ENCODE measurements at regions not wholly inside any gene's neighbourhood (a gene's known extent, or its start where the extent isn't known, plus 50 kb on each side); places are given as distances from the start of the nearest gene placed in this dataset.

DNA sequence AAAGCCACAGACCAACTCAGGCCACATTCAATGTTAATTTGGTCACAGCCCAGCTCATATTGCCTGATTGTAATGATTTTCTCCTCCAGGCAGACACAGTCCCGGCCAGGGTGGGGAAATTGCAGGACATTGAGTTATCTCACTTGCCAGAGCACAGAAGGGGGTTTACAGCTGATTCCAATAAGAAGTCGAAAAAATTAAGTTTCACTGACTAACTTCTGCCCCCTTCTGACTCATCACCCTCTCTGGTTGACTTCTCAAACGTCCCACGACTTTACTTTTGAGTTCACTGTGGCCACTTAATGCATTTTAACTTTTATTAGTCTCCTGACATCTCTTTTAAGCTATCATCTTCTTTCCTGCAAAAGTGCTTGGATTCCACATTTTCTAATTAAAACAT is 321.4 kb upstream of the WWC1 start:
- Histone ChIP-seq H3K4me3 (ENCODE audit: insufficient read depth, low read depth, low read length) (no peak overlapping the region), H3K36me3 (replicated peaks; ENCODE audit: control insufficient read depth, insufficient read depth, low read length) (no peaks in the 10 kb centered on the region), H3K27me3 (ENCODE audit: control insufficient read depth, insufficient read depth, low read length) (no peaks in the 10 kb centered on the region)
- no peak for DNase-seq

GRCh38 chr5:167971706-167972105 is 319.7 kb upstream of the WWC1 start:
- DNase-seq = no peak
- Histone ChIP-seq H3K27me3 (ENCODE audit: control insufficient read depth, insufficient read depth, low read length) (no peaks in the 10 kb centered on the region), H3K4me3 (ENCODE audit: insufficient read depth, low read depth, low read length) (no peak overlapping the region), H3K36me3 (replicated peaks; ENCODE audit: control insufficient read depth, insufficient read depth, low read length) (no peaks in the 10 kb centered on the region)

- no peaks in the 10 kb centered on the region for H3K27me3 ChIP-seq (ENCODE audit: control insufficient read depth, insufficient read depth, low read length)
- H3K4me3 ChIP-seq (ENCODE audit: insufficient read depth, low read depth, low read length) = no peak overlapping the region
- no peak for DNase-seq
Measured at GRCh38 chr5:167973126-167973525, 318.3 kb upstream of the WWC1 start.

GRCh38 chr5:167984951-167985350 is 306.5 kb upstream of the WWC1 start:
- no peaks in the 10 kb centered on the region for H3K36me3 ChIP-seq (replicated peaks; ENCODE audit: control insufficient read depth, insufficient read depth, low read length)
- H3K4me3 ChIP-seq (ENCODE audit: insufficient read depth, low read depth, low read length) = no peak overlapping the region
- H3K27me3 ChIP-seq (ENCODE audit: control insufficient read depth, insufficient read depth, low read length) = no peaks in the 10 kb centered on the region
- no peak for DNase-seq

More at GRCh38 chr5:167973126-167973525, 318.3 kb upstream of the WWC1 start:
- no peaks in the 10 kb centered on the region for H3K36me3 ChIP-seq (replicated peaks; ENCODE audit: control insufficient read depth, insufficient read depth, low read length)

DNA sequence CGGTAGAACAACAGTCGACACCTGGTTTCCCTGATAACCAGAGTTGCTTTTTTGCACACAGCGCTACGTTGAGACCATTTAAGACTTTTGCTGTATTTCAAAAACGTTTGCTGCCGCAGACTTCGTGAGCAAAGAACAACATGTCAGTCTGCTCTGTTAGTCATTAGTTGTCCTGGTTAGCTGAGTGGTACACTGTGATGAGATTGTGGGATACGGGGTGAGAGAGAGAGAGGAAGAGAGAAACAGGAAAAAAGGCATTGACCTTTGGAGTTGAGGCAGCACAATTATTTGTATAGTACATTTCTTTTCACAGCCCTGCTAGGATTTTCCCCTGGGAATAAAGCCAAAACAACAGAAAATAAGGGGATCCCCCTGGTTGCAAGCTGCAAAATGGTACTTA is 306.1 kb upstream of the WWC1 start:
- no peak for DNase-seq
- no peaks in the 10 kb centered on the region for H3K36me3 ChIP-seq (replicated peaks; ENCODE audit: control insufficient read depth, insufficient read depth, low read length)
- no peak overlapping the region for H3K4me3 ChIP-seq (ENCODE audit: insufficient read depth, low read depth, low read length)
- no peaks in the 10 kb centered on the region for H3K27me3 ChIP-seq (ENCODE audit: control insufficient read depth, insufficient read depth, low read length)

DNA sequence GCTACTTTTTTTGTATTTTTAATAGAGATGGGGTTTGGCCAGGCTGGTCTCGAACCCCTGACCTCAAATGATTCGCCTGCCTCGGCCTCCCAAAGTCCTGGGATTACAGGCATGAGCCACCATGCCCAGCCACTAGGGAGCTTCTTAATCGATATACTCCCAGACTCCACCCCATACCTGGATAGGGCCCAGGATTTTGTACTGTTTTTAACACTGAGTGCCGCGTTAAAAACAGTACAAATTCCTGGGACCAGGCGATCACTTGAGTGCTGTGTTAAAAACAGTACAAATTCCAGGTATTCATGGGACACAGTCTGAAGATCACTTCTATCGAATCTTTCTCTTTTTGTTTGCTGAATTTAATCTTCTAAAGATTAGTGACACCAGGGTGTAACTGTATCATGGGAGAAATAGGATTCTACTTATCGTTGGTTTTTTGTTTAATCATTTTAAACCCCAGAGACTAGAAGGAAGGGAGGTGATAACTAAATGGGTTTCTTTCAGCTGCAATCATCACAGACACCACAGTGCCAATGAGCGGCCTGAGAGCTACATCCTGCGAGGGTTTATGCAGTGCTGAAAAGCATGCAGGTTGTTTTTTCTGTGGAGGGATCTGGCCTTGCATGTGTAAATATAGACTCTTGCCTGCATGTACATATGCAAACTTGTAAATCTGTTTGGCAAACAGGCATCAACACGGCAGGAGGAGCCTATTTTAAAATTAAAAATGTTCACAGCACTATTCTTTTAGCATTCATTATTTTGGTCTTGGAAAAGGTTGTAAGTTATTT is 303.8 kb upstream of the WWC1 start:
- DNase-seq = peak; percentile 11
- no peak overlapping the region for H3K4me3 ChIP-seq (ENCODE audit: insufficient read depth, low read depth, low read length)
- H3K27me3 ChIP-seq (ENCODE audit: control insufficient read depth, insufficient read depth, low read length) = no peaks in the 10 kb centered on the region

DNA sequence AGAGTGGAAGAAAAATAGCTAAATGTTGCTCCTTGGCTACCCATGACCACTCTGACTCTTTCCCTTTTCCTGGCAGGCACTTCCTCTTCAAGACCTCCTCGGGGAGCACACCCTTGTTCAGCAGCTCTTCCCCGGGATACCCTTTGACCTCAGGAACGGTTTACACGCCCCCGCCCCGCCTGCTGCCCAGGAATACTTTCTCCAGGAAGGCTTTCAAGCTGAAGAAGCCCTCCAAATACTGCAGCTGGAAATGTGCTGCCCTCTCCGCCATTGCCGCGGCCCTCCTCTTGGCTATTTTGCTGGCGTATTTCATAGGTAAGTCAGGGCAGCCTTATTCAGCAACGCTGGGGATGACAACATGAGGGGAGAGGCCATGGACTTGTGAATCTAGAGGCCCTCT is 298.6 kb upstream of the WWC1 start:
- H3K4me3 ChIP-seq (ENCODE audit: insufficient read depth, low read depth, low read length) = no peak overlapping the region

More for the DNA sequence above, 303.8 kb upstream of the WWC1 start:
- H3K36me3 ChIP-seq (replicated peaks; ENCODE audit: control insufficient read depth, insufficient read depth, low read length) = no peaks in the 10 kb centered on the region

GRCh38 chr5:167993771-167994170 is 297.7 kb upstream of the WWC1 start:
- no peak overlapping the region for H3K4me3 ChIP-seq (ENCODE audit: insufficient read depth, low read depth, low read length)
- H3K27me3 ChIP-seq (ENCODE audit: control insufficient read depth, insufficient read depth, low read length) = no peaks in the 10 kb centered on the region
- H3K36me3 ChIP-seq (replicated peaks; ENCODE audit: control insufficient read depth, insufficient read depth, low read length) = no peaks in the 10 kb centered on the region
- DNase-seq = no peak

More for the DNA sequence above, 298.6 kb upstream of the WWC1 start:
- no peaks in the 10 kb centered on the region for H3K36me3 ChIP-seq (replicated peaks; ENCODE audit: control insufficient read depth, insufficient read depth, low read length)
- no peaks in the 10 kb centered on the region for H3K27me3 ChIP-seq (ENCODE audit: control insufficient read depth, insufficient read depth, low read length)
- DNase-seq = no peak

DNA sequence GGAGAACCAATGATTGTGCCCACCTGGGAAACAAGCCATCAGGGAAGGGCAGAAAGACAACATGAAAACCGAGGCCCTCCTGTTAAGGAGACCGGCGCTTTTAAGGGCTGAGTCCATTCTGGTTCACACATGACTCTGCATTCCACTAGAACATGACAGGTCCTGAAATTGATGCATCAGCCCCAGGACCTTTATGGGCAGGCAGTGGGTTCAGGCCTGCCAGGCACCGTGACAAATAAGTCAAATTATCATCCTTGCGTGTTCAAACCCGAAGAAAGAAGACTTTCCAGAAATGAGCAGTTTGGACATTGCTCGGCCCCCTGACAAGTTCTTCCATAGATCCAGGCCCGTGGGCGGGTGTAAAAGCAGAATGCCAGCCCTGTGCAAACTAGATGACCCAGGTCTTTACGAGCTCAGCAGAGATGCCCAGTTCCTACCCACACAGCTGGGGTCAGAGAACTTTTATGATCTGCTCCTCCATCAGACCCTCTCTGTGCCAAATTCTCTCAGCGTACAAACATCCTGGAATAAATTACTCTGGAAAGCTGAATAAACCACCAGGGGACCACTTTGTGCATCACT is 295.5 kb upstream of the WWC1 start:
- H3K4me3 ChIP-seq (ENCODE audit: insufficient read depth, low read depth, low read length) = no peak overlapping the region
- DNase-seq = no peak
- no peaks in the 10 kb centered on the region for H3K36me3 ChIP-seq (replicated peaks; ENCODE audit: control insufficient read depth, insufficient read depth, low read length)
- H3K27me3 ChIP-seq (ENCODE audit: control insufficient read depth, insufficient read depth, low read length) = no peaks in the 10 kb centered on the region

GRCh38 chr5:167998148-167998767 is 293.2 kb upstream of the WWC1 start:
- DNase-seq = no peak
- no peaks in the 10 kb centered on the region for H3K27me3 ChIP-seq (ENCODE audit: control insufficient read depth, insufficient read depth, low read length)

DNA sequence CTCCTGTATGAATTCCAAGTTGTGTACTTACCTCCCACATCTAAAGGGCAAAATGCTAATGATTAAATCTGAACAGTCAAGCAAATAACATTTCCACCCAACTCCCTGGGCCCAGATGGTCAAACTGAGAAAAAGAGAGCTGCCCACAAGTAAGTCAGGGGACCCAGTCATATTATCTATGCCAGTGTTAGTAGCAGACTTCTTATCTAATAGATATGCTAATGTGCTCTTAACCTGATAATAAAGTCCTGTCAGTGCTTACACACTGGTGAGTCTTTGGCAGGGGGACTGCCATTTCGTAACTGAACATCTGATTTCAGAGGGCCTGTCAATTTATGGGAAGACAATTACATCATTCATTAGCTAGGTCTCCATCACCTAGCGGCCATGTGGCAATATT is 292.3 kb upstream of the WWC1 start:
- H3K36me3 ChIP-seq (replicated peaks; ENCODE audit: control insufficient read depth, insufficient read depth, low read length) = no peaks in the 10 kb centered on the region

More at GRCh38 chr5:167998148-167998767, 293.2 kb upstream of the WWC1 start:
- H3K36me3 ChIP-seq (replicated peaks; ENCODE audit: control insufficient read depth, insufficient read depth, low read length) = no peaks in the 10 kb centered on the region
- no peak overlapping the region for H3K4me3 ChIP-seq (ENCODE audit: insufficient read depth, low read depth, low read length)

DNA sequence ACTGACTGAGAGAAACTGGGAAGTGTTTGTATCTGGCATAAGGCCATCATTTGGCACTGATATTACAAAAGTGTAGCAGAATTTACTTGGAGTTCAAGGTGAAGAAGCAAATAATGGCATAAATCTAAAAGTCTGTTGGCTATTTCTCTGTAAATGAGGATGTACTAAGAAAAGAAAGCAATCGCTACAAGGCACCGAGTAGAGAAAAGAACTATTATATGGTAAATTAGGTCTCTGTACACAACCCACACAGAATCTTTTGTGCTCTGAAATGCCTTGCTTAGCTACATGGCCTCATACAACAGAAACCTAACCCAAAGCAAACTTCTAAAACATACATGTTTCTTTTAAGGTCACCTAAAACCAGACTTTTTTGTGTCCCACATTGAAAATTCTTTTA is 290.1 kb upstream of the WWC1 start:
- Histone ChIP-seq H3K36me3 (replicated peaks; ENCODE audit: control insufficient read depth, insufficient read depth, low read length) (no peaks in the 10 kb centered on the region), H3K27me3 (ENCODE audit: control insufficient read depth, insufficient read depth, low read length) (no peaks in the 10 kb centered on the region), H3K4me3 (ENCODE audit: insufficient read depth, low read depth, low read length) (no peak overlapping the region)
- no peak for DNase-seq

More for the DNA sequence above, 292.3 kb upstream of the WWC1 start:
- no peak for DNase-seq
- Histone ChIP-seq H3K4me3 (ENCODE audit: insufficient read depth, low read depth, low read length) (no peak overlapping the region), H3K27me3 (ENCODE audit: control insufficient read depth, insufficient read depth, low read length) (no peaks in the 10 kb centered on the region)

DNA sequence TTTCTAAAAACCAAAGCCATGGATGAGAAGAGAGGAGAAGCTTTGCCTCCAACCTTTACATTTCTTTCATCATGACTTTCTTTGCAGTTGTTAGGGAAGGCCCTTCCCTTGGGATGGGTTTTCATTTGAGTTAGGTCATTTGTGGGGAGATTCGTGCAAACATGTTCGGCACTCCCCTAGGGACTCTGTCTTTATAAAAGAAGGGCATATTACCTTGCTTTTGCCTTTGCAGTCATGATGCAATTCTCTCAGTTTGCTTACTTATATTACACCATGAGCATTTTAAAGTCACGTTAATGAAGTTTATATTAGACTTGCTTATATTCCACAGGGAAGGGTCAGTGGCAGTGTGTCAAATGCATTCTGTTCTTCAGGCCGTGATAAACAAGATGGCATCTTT is 289.3 kb upstream of the WWC1 start:
- no peaks in the 10 kb centered on the region for H3K36me3 ChIP-seq (replicated peaks; ENCODE audit: control insufficient read depth, insufficient read depth, low read length)
- H3K4me3 ChIP-seq (ENCODE audit: insufficient read depth, low read depth, low read length) = no peak overlapping the region
- DNase-seq = no peak
- H3K27me3 ChIP-seq (ENCODE audit: control insufficient read depth, insufficient read depth, low read length) = no peaks in the 10 kb centered on the region

GRCh38 chr5:168005093-168005492 is 286.4 kb upstream of the WWC1 start:
- no peak for DNase-seq
- Histone ChIP-seq H3K36me3 (replicated peaks; ENCODE audit: control insufficient read depth, insufficient read depth, low read length) (no peaks in the 10 kb centered on the region), H3K4me3 (ENCODE audit: insufficient read depth, low read depth, low read length) (no peak overlapping the region), H3K27me3 (ENCODE audit: control insufficient read depth, insufficient read depth, low read length) (no peaks in the 10 kb centered on the region)

GRCh38 chr5:168005936-168006335 is 285.5 kb upstream of the WWC1 start:
- H3K27me3 ChIP-seq (ENCODE audit: control insufficient read depth, insufficient read depth, low read length) = no peaks in the 10 kb centered on the region

More at GRCh38 chr5:168005936-168006335, 285.5 kb upstream of the WWC1 start:
- Histone ChIP-seq H3K36me3 (replicated peaks; ENCODE audit: control insufficient read depth, insufficient read depth, low read length) (no peaks in the 10 kb centered on the region), H3K4me3 (ENCODE audit: insufficient read depth, low read depth, low read length) (no peak overlapping the region)
- DNase-seq = no peak
